Keratinocyte (primary cell): ENCODE measurements at regions not wholly inside any gene's neighbourhood (a gene's known extent, or its start where the extent isn't known, plus 50 kb on each side); places are given as distances from the start of the nearest gene placed in this dataset.

Experiments
- DNase-seq: peaks from one replicate; pipeline ENCODE4 v3.0.0-alpha.2; 2011; ENCODE audit warnings: low read depth, missing footprints, low spot score
- FAIRE-seq: peaks from 2 replicates; lab custom pipeline; 2011; peaks lifted over from hg19 to GRCh38; lab: Jason Lieb, UNC
- H2AFZ ChIP-seq: 2 replicates; pipeline ENCODE4 v1.6.0; 2012; ENCODE audit warnings: low read length, control low read depth, inconsistent platforms; ENCODE audit not compliant: control insufficient read depth
- H3K27ac ChIP-seq: 2 replicates; pipeline ENCODE4 v1.5.1; 2011; ENCODE audit warnings: low read length; ENCODE audit not compliant: control insufficient read depth, insufficient read depth
- H3K27me3 ChIP-seq: 3 replicates; pipeline ENCODE4 v1.6.0; 2011; ENCODE audit warnings: low read length; ENCODE audit not compliant: control insufficient read depth, insufficient read depth; ENCODE audit errors: extremely low read depth
- H3K36me3 ChIP-seq, 2 experiments: 2 replicates in 1 of 2; 3 replicates in 1 of 2; pipeline ENCODE4 v1.5.1; 2011; ENCODE audit warnings: low read length in 2 of 2, mild to moderate bottlenecking in 1 of 2; ENCODE audit not compliant: control insufficient read depth in 2 of 2, insufficient read depth in 2 of 2; ENCODE audit errors: extremely low read depth in 1 of 2
- H3K4me1 ChIP-seq: 3 replicates; pipeline ENCODE4 v1.5.1; 2011; ENCODE audit warnings: low read length; ENCODE audit not compliant: control insufficient read depth, insufficient read depth; ENCODE audit errors: extremely low read depth
- H3K4me2 ChIP-seq: 3 replicates; pipeline ENCODE4 v1.6.0; 2011; ENCODE audit warnings: low read depth, low read length; ENCODE audit not compliant: control insufficient read depth, insufficient read depth; ENCODE audit errors: extremely low read depth
- H3K4me3 ChIP-seq, 3 experiments: fragments of 200-600 bp in 1 of 3; sonication (generic) in 1 of 3; 2 replicates in 2 of 3; 3 replicates in 1 of 3; pipeline ENCODE4 v1.5.1; 2011 to 2016; ENCODE audit warnings: low read length in 3 of 3, mild to moderate bottlenecking in 3 of 3, control low read depth in 2 of 3, inconsistent platforms in 1 of 3, low read depth in 1 of 3, mixed read lengths in 1 of 3, mixed run types in 1 of 3, moderate library complexity in 1 of 3; ENCODE audit not compliant: control insufficient read depth in 2 of 3, insufficient read depth in 2 of 3; ENCODE audit errors: extremely low read depth in 1 of 3
- H3K79me2 ChIP-seq: 2 replicates; pipeline ENCODE4 v1.6.0; 2012; ENCODE audit warnings: low read length; ENCODE audit not compliant: control insufficient read depth, insufficient read depth
- H3K9ac ChIP-seq: 3 replicates; pipeline ENCODE4 v1.6.0; 2011; ENCODE audit warnings: low read length; ENCODE audit not compliant: control insufficient read depth, insufficient read depth; ENCODE audit errors: extremely low read depth
- H3K9me1 ChIP-seq: 3 replicates; pipeline ENCODE4 v1.6.0; 2011; ENCODE audit warnings: low read length; ENCODE audit not compliant: control insufficient read depth, insufficient read depth; ENCODE audit errors: extremely low read depth
- H3K9me3 ChIP-seq: 2 replicates; pipeline ENCODE4 v1.5.1; 2012; ENCODE audit warnings: low read depth, low read length; ENCODE audit not compliant: control insufficient read depth
- H4K20me1 ChIP-seq: 3 replicates; pipeline ENCODE4 v1.6.0; 2011; ENCODE audit warnings: low read length; ENCODE audit not compliant: control insufficient read depth, insufficient read depth; ENCODE audit errors: extremely low read depth
- EZH2 ChIP-seq: IDR thresholded peaks from one replicate; pipeline ENCODE4 v1.6.1; 2012; ENCODE audit warnings: inconsistent platforms, mild to moderate bottlenecking, low read length, moderate library complexity
- dilution Hi-C: fragments of 300-500 bp; cut with MboI; formaldehyde crosslinking; loops from one replicate; pipeline ENCODE4 v1.7.0; 2020; ENCODE audit warnings: low sequenced_read_pairs; ENCODE audit not compliant: extremely low pct_ligation_motif_present
- TF ChIP-seq, protein P1 (sequence below), 3 experiments: IDR thresholded peaks in 1 of 3; conservative IDR thresholded peaks in 1 of 3; optimal IDR thresholded peaks in 1 of 3; 2 replicates in 2 of 3; 3 replicates in 1 of 3; pipeline versions ENCODE3 to v1.5.1; 2011; ENCODE audit warnings: low read length in 3 of 3, mild to moderate bottlenecking in 3 of 3, moderate library complexity in 2 of 3, control low read depth in 1 of 3, inconsistent platforms in 1 of 3; ENCODE audit not compliant: insufficient read depth in 2 of 3; ENCODE audit errors: extremely low read depth in 1 of 3

DNA sequence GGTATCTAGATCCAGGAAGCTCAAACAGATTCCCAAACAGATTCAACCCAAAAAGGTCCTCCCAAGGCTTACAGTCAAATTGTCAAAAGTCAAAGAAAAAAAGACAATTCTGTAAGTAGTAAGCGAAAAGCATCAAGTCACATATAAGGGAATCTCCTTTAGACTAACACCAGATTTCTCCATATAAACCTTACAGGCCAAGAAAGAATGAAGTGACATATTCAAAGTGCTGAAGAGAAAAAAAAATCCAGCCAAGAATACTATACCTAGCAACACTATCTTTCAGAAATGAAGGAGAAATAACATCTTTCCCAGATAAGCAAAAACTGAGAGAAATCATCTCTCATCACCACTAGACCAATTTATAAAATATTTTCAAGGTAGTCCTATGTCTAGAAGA lies 79.6 kb upstream of the LGR5 start:
- Histone ChIP-seq H3K4me3 (no peak overlapping the region), H3K36me3 (no peaks in the 10 kb centered on the region), H4K20me1 (no peaks in the 10 kb centered on the region), H3K9me3 (no peaks in the 10 kb centered on the region), H3K9me1 (no peaks in the 10 kb centered on the region), H3K9ac (no peak overlapping the region), H3K27me3 (no peaks in the 10 kb centered on the region), H3K4me1 (no peaks in the 10 kb centered on the region), H3K4me2 (no peak overlapping the region), H2AFZ (no peak overlapping the region), H3K79me2 (no peaks in the 10 kb centered on the region), H3K27ac (no peak overlapping the region)
- no peak for FAIRE-seq
- TF ChIP-seq EZH2, result no peak
- TF ChIP-seq, protein P1, sequence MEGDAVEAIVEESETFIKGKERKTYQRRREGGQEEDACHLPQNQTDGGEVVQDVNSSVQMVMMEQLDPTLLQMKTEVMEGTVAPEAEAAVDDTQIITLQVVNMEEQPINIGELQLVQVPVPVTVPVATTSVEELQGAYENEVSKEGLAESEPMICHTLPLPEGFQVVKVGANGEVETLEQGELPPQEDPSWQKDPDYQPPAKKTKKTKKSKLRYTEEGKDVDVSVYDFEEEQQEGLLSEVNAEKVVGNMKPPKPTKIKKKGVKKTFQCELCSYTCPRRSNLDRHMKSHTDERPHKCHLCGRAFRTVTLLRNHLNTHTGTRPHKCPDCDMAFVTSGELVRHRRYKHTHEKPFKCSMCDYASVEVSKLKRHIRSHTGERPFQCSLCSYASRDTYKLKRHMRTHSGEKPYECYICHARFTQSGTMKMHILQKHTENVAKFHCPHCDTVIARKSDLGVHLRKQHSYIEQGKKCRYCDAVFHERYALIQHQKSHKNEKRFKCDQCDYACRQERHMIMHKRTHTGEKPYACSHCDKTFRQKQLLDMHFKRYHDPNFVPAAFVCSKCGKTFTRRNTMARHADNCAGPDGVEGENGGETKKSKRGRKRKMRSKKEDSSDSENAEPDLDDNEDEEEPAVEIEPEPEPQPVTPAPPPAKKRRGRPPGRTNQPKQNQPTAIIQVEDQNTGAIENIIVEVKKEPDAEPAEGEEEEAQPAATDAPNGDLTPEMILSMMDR (optimal IDR thresholded peaks at IDR 0.05 in 1 of 3, IDR thresholded peaks at IDR 0.05 in 1 of 3, conservative IDR thresholded peaks at IDR 0.05 in 1 of 3; ENCODE audit: extremely low read depth in 1 of 3, insufficient read depth in 2 of 3, low read length in 3 of 3), result no peak
- no peak for DNase-seq
- dilution Hi-C loops, result no loop called here

DNA sequence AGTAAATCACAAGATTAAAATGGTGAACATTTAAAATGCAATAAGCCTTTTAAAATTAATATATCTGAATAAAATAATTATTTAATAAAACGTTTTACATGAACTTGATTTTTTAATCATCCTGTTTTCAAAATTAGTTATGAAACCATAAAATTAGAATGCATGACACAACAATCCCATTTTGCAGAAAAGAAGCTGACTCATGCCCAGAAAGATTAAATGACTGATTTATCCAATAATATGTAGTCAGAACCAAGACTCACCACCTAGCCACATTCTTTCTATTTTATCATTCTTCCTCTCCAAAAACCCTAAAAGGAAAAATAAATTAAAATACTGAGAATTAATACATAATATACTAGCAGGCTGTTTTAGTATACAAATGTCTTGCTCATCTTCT lies 83.0 kb upstream of the LGR5 start:
- DNase-seq (no peak), FAIRE-seq (no peak)
- Histone ChIP-seq H3K4me1 (no peaks in the 10 kb centered on the region), H3K4me2 (no peak overlapping the region), H3K27ac (no peak overlapping the region), H2AFZ (no peak overlapping the region), H3K9me1 (no peaks in the 10 kb centered on the region), H3K36me3 (no peaks in the 10 kb centered on the region), H3K4me3 (no peak overlapping the region), H3K9ac (no peak overlapping the region), H4K20me1 (no peaks in the 10 kb centered on the region), H3K9me3 (no peaks in the 10 kb centered on the region), H3K27me3 (no peaks in the 10 kb centered on the region), H3K79me2 (no peaks in the 10 kb centered on the region)
- dilution Hi-C loops, result no loop called here
- TF ChIP-seq, protein P1 (optimal IDR thresholded peaks at IDR 0.05 in 1 of 3, IDR thresholded peaks at IDR 0.05 in 1 of 3, conservative IDR thresholded peaks at IDR 0.05 in 1 of 3; ENCODE audit: extremely low read depth in 1 of 3, insufficient read depth in 2 of 3, low read length in 3 of 3), result no peak
- TF ChIP-seq EZH2, result no peak
